Stimulated activated effector memory CD8-positive, alpha-beta T cell treated with anti-CD3 and anti-CD28 coated beads, Interleukin-12 subunit alpha, Interleukin-12 subunit beta, amount 100 ng/mL, for 72 hours (primary cell): ENCODE measurements at regions not wholly inside any gene's neighbourhood (a gene's known extent, or its start where the extent isn't known, plus 50 kb on each side); places are given as distances from the start of the nearest gene placed in this dataset.

ENCODE experiments used
- ATAC-seq: fragments of 150-1000 bp; cut with Tn5 transposase; 2 replicates; pipeline ENCODE4 v1.10.0; 2021
- DNase-seq, 2 donors: peaks; one replicate each; pipeline ENCODE4 v3.0.0; 2021 to 2022; ENCODE audit warnings: low spot score in 2 of 2
- H3K27ac Mint-ChIP-seq: one replicate; pipeline ENCODE4 v1.8.0; 2022; ENCODE audit warnings: mild to moderate bottlenecking, mixed read lengths
- H3K36me3 Mint-ChIP-seq: one replicate; pipeline ENCODE4 v1.8.0; 2022; ENCODE audit warnings: mild to moderate bottlenecking, mixed read lengths
- H3K4me1 Mint-ChIP-seq: one replicate; pipeline ENCODE4 v1.8.0; 2022; ENCODE audit warnings: mixed read lengths
- H3K4me3 Mint-ChIP-seq: one replicate; pipeline ENCODE4 v1.8.0; 2022; ENCODE audit warnings: mild to moderate bottlenecking, mixed read lengths
- H3K9me3 Mint-ChIP-seq: one replicate; pipeline ENCODE4 v1.8.0; 2022; ENCODE audit warnings: mixed read lengths

DNA sequence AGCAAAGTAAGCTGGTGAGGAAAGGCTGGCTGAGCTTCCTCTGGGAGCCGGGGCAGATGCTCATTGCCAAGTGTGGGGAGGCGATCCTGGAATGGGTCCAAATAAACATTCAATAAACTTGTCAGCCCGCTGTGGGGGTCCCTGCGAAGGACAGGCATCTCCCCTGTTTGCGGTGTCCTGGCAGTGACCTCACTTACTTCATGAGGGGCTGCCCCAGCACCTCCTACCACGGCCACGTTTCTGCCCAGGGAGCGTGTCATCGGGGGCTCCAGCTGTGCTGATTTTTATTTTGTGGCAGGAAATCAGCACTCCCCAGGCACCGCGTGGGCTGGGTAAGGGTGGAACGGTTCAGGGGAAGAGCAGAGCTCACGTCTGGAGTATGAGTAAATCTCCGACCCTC lies 493.9 kb upstream of the B3GAT1 start:
- no peaks in the 10 kb centered on the region for H3K36me3 Mint-ChIP-seq
- no peak for ATAC-seq
- no peaks in the 10 kb centered on the region for H3K4me1 Mint-ChIP-seq
- no peak overlapping the region for H3K4me3 Mint-ChIP-seq
- DNase-seq: no peak
- no peak overlapping the region for H3K27ac Mint-ChIP-seq
- H3K9me3 Mint-ChIP-seq: no peaks in the 10 kb centered on the region

DNA sequence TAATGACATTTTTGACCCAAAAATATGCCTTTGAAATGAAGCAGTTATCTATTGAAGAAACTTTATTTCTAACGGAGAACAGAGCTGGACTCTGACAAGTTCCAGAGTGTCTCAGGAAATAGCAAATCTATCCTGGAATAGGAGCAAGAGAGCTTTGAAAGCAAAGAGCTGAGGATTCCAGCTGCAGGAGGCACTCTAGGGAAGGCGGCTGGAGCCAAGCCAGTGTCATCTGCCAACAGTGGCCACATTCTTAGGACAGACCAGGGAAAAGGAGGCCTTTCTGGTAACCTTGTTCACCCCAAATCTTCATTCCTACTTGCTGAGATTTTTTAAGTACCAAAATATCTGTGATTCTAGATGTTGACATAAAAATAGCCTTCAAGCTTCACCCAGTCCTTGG lies 493.5 kb upstream of the B3GAT1 start:
- ATAC-seq (no peak), DNase-seq (no peak)
- no peak overlapping the region for H3K4me3 Mint-ChIP-seq
- H3K4me1 Mint-ChIP-seq: no peaks in the 10 kb centered on the region
- H3K9me3 Mint-ChIP-seq: no peaks in the 10 kb centered on the region
- no peak overlapping the region for H3K27ac Mint-ChIP-seq
- H3K36me3 Mint-ChIP-seq: no peaks in the 10 kb centered on the region

DNA sequence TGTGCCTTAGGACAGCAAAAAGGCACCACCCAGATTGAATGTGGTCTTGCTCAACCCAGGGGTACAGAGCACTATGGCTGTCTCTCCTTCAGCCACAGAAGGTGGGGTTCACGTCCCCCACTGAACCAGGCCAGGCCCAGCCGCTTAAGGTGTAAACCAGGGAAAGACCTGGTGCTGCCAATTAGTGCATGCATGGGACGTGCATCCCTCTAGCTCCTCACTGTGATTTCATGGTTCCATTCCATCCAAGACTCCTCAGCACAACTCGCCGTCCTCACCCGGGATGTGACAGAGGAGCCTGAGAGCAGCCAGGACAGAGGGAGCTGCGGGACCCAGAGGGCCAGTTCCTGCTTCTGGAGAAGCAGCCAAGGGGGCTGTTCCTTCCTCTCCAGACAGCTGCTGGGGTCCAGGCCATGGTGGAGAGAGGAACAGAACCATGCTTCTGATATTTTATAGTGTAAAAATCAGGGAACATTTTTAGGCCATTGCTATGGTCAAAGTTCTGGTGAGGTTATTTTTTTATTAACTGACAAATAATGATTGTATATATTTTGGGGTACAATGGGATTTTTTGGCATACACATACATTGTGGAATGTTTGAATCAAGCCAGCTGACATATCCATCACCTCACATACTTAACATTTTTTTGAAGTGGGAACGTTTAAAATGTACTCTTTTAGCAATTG lies 492.2 kb upstream of the B3GAT1 start:
- no peak for ATAC-seq
- peak in 1 of 2 donors; percentile 26 for DNase-seq
- Mint-ChIP-seq H3K9me3 (no peaks in the 10 kb centered on the region), H3K36me3 (no peaks in the 10 kb centered on the region), H3K27ac (no peak overlapping the region), H3K4me3 (no peak overlapping the region), H3K4me1 (no peaks in the 10 kb centered on the region)

DNA sequence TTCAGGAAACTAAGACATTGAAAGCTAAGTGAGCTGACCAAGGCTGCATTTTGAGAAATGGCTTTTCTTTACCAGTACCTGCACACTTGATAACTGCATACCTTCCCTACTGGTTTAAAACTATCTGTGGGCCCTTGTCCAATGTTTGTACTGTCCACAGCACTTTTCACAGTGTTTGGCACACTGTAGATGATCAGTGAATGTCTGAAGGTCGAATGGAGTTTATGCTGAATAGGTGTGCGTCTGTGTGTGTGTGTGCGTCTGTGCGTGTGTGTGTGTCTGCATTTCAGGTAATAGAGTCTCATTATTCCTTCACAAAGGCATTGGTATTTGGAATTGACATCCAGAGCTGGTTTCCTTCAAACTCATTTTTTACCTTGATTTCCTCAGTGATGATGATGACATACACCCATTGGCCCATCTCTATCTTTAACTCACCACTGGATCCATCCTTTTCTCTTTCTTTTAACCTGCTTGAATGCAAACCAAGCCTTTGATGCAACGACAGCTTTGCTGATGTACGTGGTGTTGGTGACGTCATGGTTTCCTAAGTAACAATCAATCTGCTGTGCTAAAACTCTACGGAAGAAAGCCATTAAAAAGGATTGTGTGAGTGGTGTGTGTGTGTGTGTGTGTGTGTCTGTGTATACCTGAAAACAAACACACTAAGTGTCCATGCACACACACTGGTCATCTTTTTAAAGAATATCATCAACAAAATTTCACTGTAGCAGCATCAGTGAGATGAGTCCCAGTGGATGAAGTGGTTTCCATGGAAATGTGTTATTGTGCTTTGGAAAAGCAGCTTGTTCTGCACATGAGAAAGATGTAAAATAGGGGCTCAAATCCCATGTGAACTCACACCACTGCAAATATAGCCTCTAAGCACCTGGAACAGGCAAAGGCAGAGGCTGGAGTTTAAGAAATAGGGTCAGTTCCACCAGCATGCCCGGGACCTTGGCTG lies 490.2 kb upstream of the B3GAT1 start:
- Mint-ChIP-seq H3K36me3 (no peaks in the 10 kb centered on the region), H3K27ac (no peak overlapping the region), H3K4me3 (no peak overlapping the region), H3K4me1 (no peaks in the 10 kb centered on the region), H3K9me3 (no peaks in the 10 kb centered on the region)
- ATAC-seq (no peak), DNase-seq (no peak)

DNA sequence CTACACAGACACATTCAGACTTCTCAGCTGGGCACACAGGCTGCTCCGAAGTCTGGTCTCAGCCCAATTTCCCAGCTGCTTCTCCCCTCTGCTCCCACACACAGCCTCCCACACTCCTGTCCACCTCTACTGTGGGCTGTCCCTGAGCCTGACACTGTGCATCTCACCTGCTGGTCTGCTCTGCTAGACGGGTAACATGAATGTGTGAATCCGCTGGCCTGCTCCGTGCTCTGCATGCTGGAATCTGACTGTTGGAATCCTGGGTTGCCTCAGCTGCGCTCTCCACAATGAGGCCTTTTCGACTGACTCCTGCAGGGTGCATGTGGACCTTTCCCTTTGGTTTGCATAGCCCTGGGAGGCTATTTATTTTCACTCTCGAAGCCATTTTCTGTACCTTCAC lies 489.5 kb upstream of the B3GAT1 start:
- Mint-ChIP-seq H3K36me3 (no peaks in the 10 kb centered on the region), H3K27ac (no peak overlapping the region), H3K9me3 (no peaks in the 10 kb centered on the region), H3K4me1 (no peaks in the 10 kb centered on the region), H3K4me3 (no peak overlapping the region)
- no peak for ATAC-seq
- no peak for DNase-seq

DNA sequence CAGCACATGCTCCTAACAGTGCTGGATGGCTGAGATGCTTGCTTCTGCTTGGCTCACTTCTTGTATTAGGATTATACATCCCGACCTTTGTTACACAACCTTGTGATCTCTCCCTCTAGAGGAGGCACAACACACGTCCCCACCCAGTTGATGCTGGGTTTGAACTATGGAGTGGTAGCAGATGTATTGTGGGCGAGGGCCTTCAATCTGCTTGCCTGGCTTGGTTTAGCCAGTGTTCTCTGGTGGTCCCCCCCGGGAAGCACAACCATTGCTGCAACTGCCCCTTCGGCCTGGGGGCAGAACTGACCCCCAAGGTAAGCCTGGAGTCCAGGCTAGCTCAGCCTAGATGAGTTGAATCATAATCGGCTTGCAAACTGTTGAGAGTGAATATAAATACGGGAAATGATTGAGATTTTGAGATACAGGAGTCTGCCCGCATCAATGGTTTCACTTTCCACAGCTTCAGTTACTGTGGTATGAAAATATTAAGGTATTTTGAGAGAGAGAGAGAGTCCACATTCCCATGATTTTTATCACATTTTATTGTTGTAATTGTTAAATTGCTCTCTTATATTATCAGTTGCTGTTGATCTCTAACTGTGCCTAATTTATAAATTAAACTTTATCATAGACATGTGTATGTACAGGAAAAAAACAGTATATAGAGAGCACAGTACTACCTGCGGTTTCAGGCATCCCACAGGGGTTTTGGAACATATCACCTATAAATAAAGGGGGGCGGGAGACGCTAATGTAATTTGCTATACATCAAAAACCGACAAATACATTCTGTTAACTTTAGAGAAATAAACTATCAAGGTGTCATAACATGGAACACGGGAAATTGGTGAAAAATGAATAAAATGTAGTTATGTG lies 482.0 kb upstream of the B3GAT1 start:
- Mint-ChIP-seq H3K27ac (no peak overlapping the region), H3K36me3 (no peaks in the 10 kb centered on the region), H3K4me3 (no peak overlapping the region), H3K4me1 (no peaks in the 10 kb centered on the region), H3K9me3 (no peaks in the 10 kb centered on the region)
- ATAC-seq (no peak), DNase-seq (no peak)

DNA sequence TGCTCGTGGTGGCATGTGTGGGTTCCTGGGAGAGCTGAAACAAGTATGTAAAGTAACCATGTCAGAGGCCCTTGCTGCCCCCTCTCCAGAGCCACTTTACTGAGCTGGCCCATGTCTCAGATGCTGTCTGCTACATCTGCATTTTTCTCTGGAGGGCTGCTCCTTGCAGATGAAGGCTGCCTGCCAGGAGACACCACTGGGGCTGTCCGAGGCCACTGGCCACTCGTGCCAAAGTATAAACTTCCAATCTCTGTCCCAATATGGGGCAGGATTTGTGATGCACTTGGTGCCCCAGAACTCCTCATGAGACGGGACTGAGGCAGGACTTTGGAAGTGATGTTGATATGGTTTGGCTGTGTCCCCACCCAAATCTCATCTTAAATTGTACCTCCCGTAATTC lies 478.4 kb upstream of the B3GAT1 start:
- Mint-ChIP-seq H3K4me3 (no peak overlapping the region), H3K27ac (no peak overlapping the region), H3K36me3 (no peaks in the 10 kb centered on the region)

DNA sequence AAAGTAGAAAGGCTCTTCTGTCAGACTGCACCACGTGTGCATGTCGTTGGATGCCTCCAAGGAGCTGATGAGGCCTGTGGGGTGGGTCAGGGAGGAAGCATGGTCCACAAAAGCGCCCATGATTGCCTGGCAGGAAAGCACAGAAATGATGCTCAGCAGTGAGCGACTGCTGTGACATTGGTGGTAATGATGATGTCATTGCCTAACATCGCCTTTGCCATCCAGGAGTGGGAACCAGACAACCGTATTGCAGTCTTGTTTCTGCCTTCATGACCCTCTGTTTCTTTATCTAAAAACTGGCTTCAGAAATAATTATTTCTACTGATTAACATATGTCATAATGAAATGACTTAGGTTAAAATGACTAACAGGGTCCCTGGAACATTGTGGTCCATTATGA lies 477.8 kb upstream of the B3GAT1 start:
- Mint-ChIP-seq H3K27ac (no peak overlapping the region), H3K36me3 (no peaks in the 10 kb centered on the region), H3K4me1 (no peaks in the 10 kb centered on the region), H3K4me3 (no peak overlapping the region), H3K9me3 (no peaks in the 10 kb centered on the region)
- no peak for ATAC-seq
- DNase-seq: no peak

More for the DNA sequence above, 478.4 kb upstream of the B3GAT1 start:
- ATAC-seq (no peak), DNase-seq (no peak)
- Mint-ChIP-seq H3K9me3 (no peaks in the 10 kb centered on the region), H3K4me1 (no peaks in the 10 kb centered on the region)

DNA sequence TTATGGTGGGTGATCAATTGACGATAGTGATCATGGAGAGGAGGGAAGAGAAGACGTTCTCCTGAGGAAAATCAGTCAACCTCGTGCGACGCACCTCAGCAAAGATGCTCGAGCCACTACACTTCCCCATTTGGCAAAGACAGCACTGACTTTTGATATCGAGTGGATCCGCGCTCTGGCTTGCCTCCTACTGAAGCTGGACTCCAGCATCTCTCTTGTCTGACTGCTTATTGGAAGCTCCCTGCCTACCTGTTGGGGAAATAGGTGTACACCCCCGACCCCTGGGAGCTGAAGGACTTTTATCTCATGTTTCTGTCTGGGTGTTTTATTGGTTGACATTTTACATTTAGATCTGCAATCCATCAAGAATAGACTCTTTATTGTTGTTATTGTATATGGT lies 476.8 kb upstream of the B3GAT1 start:
- DNase-seq (no peak), ATAC-seq (no peak)
- Mint-ChIP-seq H3K36me3 (no peaks in the 10 kb centered on the region), H3K27ac (no peak overlapping the region), H3K4me3 (no peak overlapping the region), H3K4me1 (no peaks in the 10 kb centered on the region), H3K9me3 (no peaks in the 10 kb centered on the region)

DNA sequence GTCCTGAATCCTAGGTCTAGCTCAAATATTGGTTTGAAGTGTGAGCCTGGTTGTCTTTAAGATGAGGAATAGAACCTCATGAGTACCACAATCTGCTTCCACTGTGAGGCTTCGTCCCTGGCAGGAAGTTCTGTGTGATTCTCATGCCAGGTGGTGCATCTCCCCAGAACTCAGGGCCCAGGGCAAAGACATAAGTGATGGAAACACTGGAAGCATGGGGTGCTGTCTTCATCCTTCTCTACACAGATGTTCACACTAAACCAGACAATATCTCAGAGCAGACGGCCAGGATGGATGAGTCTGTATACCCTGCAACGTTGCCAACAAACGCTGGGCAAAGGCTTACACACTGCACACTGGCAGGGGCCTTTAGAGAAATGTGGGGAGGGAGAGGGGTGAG lies 475.9 kb upstream of the B3GAT1 start:
- no peak for ATAC-seq
- Mint-ChIP-seq H3K36me3 (no peaks in the 10 kb centered on the region), H3K4me1 (no peaks in the 10 kb centered on the region), H3K4me3 (no peak overlapping the region), H3K27ac (no peak overlapping the region), H3K9me3 (no peaks in the 10 kb centered on the region)
- no peak for DNase-seq

DNA sequence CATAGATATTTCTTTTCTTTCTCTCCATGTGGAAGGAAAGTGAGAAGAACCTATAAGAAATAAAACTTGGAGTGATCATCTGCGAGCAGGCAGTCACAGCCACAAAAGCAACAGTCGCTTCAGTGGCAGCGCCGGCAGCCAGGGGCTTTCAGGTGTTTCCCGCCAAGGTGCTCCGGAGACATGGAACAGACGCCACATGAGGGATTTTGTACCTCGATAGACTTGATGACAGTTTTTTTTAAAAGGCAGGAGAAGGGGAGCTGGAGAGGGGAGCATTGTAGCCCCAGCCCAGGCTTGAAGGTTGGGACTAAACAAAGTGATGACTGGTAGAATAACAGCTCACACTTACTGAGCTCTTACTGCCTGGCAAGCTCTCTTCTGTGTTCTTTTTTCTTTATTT lies 471.4 kb upstream of the B3GAT1 start:
- DNase-seq: peak in 1 of 2 donors; percentile 12
- no peaks in the 10 kb centered on the region for H3K4me1 Mint-ChIP-seq
- H3K9me3 Mint-ChIP-seq: no peaks in the 10 kb centered on the region
- no peak overlapping the region for H3K4me3 Mint-ChIP-seq
- H3K27ac Mint-ChIP-seq: no peak overlapping the region
- ATAC-seq: no peak
- H3K36me3 Mint-ChIP-seq: no peaks in the 10 kb centered on the region

DNA sequence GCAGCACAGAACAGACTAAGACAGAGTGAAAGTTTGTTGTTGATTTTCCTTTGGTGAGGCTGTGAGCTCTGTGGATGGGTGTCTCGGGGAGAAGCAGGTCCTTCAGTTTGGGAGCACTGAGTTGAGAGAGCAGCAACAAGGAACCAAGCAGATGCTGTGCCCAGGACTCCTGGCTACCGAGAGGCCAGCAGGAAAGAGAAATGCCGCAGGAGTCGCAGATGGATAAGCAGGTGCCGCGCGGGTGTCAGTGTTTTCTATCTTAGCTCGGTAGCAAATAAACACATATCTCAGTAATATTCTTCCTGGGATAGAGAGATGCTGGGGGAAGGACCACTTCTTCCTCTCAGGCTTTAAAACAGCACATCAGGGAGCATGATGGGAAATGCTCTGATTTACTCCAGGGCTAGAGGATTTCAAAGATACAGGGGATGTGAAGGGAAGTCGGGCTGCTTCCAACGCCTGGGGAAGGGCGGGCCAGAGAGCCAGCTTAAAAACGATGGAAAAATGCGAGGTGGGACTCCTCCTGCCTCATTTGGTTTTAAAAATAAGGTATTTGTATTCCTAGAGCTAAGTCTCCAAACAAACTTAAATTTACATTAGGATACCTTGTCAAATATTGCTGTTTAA lies 470.7 kb upstream of the B3GAT1 start:
- Mint-ChIP-seq H3K9me3 (no peaks in the 10 kb centered on the region), H3K4me1 (no peaks in the 10 kb centered on the region), H3K4me3 (no peak overlapping the region), H3K27ac (no peak overlapping the region), H3K36me3 (no peaks in the 10 kb centered on the region)
- ATAC-seq: no peak
- no peak for DNase-seq

DNA sequence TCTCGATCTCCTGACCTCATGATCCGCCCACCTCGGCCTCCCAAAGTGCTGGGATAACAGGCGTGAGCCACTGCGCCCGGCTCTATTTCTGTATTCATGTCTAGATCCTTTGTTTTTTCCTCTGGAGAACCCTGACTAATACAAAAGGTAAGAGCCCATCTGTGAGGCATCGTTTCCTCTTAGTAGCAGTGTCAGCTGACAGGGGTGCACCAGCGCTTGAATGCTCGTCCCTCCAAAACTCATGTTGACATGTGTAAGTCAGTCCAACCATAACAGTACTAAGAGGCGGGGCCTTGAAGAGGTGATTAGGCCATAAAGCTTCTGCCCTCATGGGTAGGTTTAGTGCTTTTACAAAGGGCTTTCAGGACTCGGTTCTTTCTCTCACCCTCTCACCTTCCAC lies 470.1 kb upstream of the B3GAT1 start:
- no peaks in the 10 kb centered on the region for H3K9me3 Mint-ChIP-seq

DNA sequence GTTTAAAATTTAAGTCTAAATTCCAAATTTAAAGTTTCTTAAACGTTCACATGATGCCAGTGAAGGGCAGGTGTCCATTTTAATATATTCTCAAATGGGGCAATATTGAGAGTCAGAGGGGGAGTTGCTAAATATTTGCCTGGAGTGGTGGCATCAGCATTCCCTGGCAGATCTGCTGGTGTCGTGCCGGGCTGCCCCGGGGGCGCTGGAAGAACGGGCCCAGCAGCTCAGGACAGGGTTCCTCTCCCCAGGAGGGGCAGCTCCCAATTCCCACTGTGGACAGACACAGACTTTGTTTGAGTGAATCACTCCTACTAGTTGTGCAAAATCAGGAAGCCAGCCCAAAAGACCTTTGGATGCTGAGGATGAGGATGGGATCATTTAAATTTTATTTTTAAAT lies 468.7 kb upstream of the B3GAT1 start:
- Mint-ChIP-seq H3K27ac (no peak overlapping the region), H3K36me3 (no peaks in the 10 kb centered on the region), H3K9me3 (no peaks in the 10 kb centered on the region), H3K4me3 (no peak overlapping the region), H3K4me1 (no peaks in the 10 kb centered on the region)
- ATAC-seq (no peak), DNase-seq (no peak)

More for the DNA sequence above, 470.1 kb upstream of the B3GAT1 start:
- no peak overlapping the region for H3K4me3 Mint-ChIP-seq
- H3K27ac Mint-ChIP-seq: no peak overlapping the region
- H3K4me1 Mint-ChIP-seq: no peaks in the 10 kb centered on the region
- no peaks in the 10 kb centered on the region for H3K36me3 Mint-ChIP-seq
- ATAC-seq: no peak
- peak in 1 of 2 donors; percentile 12 for DNase-seq

DNA sequence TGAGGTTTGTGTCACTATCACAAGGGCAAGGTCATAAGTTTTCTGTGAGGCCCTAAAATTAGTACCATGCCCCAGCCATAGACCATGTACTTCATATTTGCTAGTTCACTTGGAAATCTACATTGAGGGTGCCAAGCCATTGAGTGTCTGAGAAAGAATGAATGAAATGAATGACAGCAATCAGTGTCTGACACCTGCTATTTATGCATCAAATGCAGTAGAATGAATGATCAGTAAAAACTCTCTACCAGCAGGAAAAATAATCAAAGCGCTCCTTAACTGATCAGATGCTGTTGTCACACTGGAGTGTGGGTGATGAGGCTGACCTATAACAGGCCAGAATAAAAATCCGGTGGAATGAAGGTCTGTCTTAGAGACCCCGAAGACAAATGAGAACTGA lies 467.9 kb upstream of the B3GAT1 start:
- DNase-seq: peak in 1 of 2 donors; percentile 2

More for the DNA sequence above, 467.9 kb upstream of the B3GAT1 start:
- no peak overlapping the region for H3K4me3 Mint-ChIP-seq
- ATAC-seq: no peak
- no peaks in the 10 kb centered on the region for H3K9me3 Mint-ChIP-seq
- no peaks in the 10 kb centered on the region for H3K36me3 Mint-ChIP-seq
- H3K27ac Mint-ChIP-seq: no peak overlapping the region
- no peaks in the 10 kb centered on the region for H3K4me1 Mint-ChIP-seq
